ENCODE measurements at regions not wholly inside any gene's neighbourhood (a gene's known extent, or its start where the extent isn't known, plus 50 kb on each side); places are given as distances from the start of the nearest gene placed in this dataset.
"Not testable (repeated sequence)": the region's sequence is repeated elsewhere in the genome, so short reads cannot be mapped to it uniquely, and the experiment has no call there.

- not testable (repeated sequence) for DNase-seq
Observed at GRCh38 chr2:87497135-87497534, 250.8 kb upstream of the PLGLB2 start.

DNA sequence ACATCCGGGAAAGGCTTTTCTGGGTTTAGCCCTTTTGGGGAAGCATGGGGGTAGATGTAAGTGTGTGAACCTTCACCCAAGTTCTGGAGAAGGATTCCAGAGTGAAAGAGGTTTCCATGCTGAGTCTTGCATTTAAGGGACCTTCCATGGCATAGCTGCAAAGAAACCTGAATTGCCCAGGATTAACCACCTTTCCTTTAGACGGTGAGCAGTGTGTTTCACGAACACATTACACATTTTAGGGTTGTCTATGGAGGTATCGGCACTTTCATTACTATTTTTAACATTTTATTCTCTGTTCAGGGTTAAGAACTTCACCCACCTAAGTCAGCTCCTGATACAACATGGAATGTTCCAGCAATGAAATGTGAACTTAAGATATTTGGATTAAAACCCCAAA lies 250.2 kb upstream of the PLGLB2 start:
- not testable (repeated sequence) for DNase-seq

DNA sequence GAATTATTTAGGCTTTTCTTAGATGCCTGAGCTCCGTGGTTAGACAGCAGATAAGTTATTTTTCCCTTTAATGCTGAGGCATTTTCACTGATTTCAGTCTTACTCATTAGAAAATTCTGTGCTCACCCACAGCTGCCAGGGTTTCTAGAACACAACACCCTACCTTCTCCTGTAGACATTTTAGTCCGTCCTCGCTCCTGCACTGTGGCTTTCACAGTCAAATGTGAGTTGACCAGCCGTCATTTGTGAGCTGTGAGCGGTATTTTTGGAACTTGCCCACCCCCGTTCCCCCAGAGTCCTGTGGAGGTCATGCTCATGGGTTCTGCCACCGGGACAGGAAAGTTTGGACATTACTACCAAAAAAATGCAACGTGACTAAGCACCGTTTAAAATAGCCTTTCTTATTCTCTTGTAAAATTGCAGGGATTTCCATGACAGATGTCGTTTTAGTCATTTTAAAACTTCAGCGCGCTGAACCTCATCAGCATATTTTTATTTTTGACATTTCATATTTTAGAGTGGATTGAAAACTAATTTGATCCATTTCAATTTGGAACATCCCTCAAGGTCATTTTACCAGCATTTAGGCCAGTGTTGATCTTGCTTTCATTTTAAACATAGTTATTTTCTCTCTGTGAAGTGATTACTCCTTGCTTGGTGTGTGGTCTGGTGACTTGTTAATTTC lies 249.6 kb upstream of the PLGLB2 start:
- DNase-seq = not testable (repeated sequence)

- DNase-seq = not testable (repeated sequence)
Observed at GRCh38 chr2:87498854-87499238, 249.0 kb upstream of the PLGLB2 start.

GRCh38 chr2:87499860-87500259 lies 248.0 kb upstream of the PLGLB2 start:
- not testable (repeated sequence) for DNase-seq

DNA sequence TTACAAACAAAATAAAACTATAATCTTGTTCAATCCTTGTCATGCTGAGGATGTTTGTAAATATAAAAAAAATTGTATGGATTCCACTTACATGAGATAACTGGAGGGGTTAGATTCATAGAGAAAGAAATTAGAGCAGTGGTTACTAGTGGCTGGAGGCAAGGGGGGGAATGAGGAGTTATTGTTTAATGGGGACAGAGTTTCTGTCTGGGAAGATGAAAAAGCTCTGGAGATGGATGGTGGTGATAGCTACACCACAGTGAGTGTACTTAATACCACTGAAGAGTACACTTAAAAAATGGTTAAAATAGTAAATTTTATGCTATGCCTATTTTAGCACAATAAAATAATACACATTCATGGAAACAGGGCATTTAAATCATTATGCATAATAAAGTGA lies 247.5 kb upstream of the PLGLB2 start:
- not testable (repeated sequence) for DNase-seq

DNA sequence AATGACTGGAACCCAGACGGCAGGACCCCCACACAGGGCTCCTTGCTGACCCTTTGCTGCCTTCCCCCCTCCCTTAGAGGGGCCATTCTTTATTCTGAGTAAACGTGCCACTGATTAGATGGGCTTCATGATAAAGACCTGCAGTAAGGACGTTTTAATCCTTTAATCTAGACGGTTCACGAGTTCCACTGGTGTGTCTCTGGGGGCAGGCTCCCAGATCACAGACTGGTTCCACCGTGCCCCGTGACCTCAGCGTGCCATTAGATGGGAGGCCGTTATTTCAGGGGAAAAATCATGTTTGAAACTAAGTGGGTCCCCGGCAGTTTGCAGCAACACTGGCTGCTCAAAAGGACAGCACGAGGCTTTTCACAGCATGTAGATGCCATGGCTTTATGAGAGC lies 246.9 kb upstream of the PLGLB2 start:
- not testable (repeated sequence) for DNase-seq

- DNase-seq = not testable (repeated sequence)
Observed at GRCh38 chr2:87502948-87503347, 244.9 kb upstream of the PLGLB2 start.

GRCh38 chr2:87505239-87505638 lies 242.6 kb upstream of the PLGLB2 start:
- not testable (repeated sequence) for DNase-seq

- DNase-seq = not testable (repeated sequence)
Observed at GRCh38 chr2:87505909-87506308, 242.0 kb upstream of the PLGLB2 start.

GRCh38 chr2:87507378-87508348 lies 240.2 kb upstream of the PLGLB2 start:
- not testable (repeated sequence) for DNase-seq

- DNase-seq = not testable (repeated sequence)
Observed at GRCh38 chr2:87511195-87511778, 236.6 kb upstream of the PLGLB2 start.

GRCh38 chr2:87512864-87513530 lies 234.9 kb upstream of the PLGLB2 start:
- not testable (repeated sequence) for DNase-seq

- DNase-seq = not testable (repeated sequence)
Observed at GRCh38 chr2:87514034-87514433, 233.9 kb upstream of the PLGLB2 start.

- DNase-seq = not testable (repeated sequence)
Observed at GRCh38 chr2:87514515-87514914, 233.4 kb upstream of the PLGLB2 start.

GRCh38 chr2:87515226-87515625 lies 232.7 kb upstream of the PLGLB2 start:
- DNase-seq = not testable (repeated sequence)

- DNase-seq = not testable (repeated sequence)
Observed at GRCh38 chr2:87515875-87516274, 232.0 kb upstream of the PLGLB2 start.

GRCh38 chr2:87516369-87516967 lies 231.4 kb upstream of the PLGLB2 start:
- not testable (repeated sequence) for DNase-seq

GRCh38 chr2:87517438-87517837 lies 230.4 kb upstream of the PLGLB2 start:
- not testable (repeated sequence) for DNase-seq

GRCh38 chr2:87518066-87518465 lies 229.8 kb upstream of the PLGLB2 start:
- not testable (repeated sequence) for DNase-seq

- DNase-seq = not testable (repeated sequence)
Observed at GRCh38 chr2:87518547-87518946, 229.3 kb upstream of the PLGLB2 start.
